A549 (cell line): ENCODE measurements at regions not wholly inside any gene's neighbourhood (a gene's known extent, or its start where the extent isn't known, plus 50 kb on each side); places are given as distances from the start of the nearest gene placed in this dataset.

Experiments used
- ATAC-seq, 2 experiments: fragments of 200-7000 bp in 1 of 2; fragments of >200 bp in 1 of 2; cut with Nextera tagmentation in 1 of 2; cut with Tn5 transposase in 1 of 2; 3 replicates each; pipeline versions ENCODE4 v1.8.0 to v1.9.1; 2018 to 2020; ENCODE audit warnings: mild to moderate bottlenecking in 1 of 2, moderate library complexity in 1 of 2
- CTCF ChIA-PET: fragments of 300-600 bp; sonication (Branson Sonifier 250); formaldehyde crosslinking; extraction: SDS; loops from one replicate; lab custom pipeline; 2021; ENCODE audit warnings: antibody characterized with exemption, inconsistent platforms; lab: Yijun Ruan, JAX
- POLR2A ChIA-PET: fragments of 350-600 bp; formaldehyde crosslinking; extraction: SDS; loops from one replicate; lab custom pipeline; 2021; ENCODE audit warnings: antibody characterized with exemption, inconsistent platforms; lab: Yijun Ruan, JAX
- DNase-seq, 2 experiments: peaks; one replicate each; pipeline versions ENCODE4 v3.0.0 to v3.0.0-alpha.2; 2011 to 2016; ENCODE audit warnings: low read depth in 1 of 2, low spot score in 1 of 2
- FAIRE-seq: peaks from 2 replicates; lab custom pipeline; 2011; peaks lifted over from hg19 to GRCh38; lab: Jason Lieb, UNC
- H3K27ac ChIP-seq, 2 experiments: fragments of >200 bp; sonication (Bioruptor Twin); formaldehyde crosslinking; 3 replicates each; pipeline ENCODE4 v1.5.1; 2016 to 2017
- H3K4me1 ChIP-seq: fragments of >200 bp; sonication (Bioruptor Twin); formaldehyde crosslinking; 3 replicates; pipeline ENCODE4 v1.6.1; 2016
- H3K4me2 ChIP-seq: fragments of >200 bp; sonication (Bioruptor Twin); formaldehyde crosslinking; 3 replicates; pipeline ENCODE4 v1.6.1; 2016
- H3K4me3 ChIP-seq: fragments of >200 bp; sonication (Bioruptor Twin); formaldehyde crosslinking; 3 replicates; pipeline ENCODE4 v1.5.1; 2016
- H3K9me3 ChIP-seq: fragments of >200 bp; sonication (Bioruptor Twin); formaldehyde crosslinking; 3 replicates; pipeline ENCODE4 v1.6.1; 2016
- CBX2 ChIP-seq: fragments of 200-600 bp; sonication (generic); IDR thresholded peaks from 2 replicates; pipeline ENCODE4 v1.6.1; 2016; ENCODE audit warnings: low read depth, mild to moderate bottlenecking, borderline replicate concordance
- EHF ChIP-seq: fragments of 250-450 bp; sonication (Bioruptor Pico); IDR thresholded peaks from 2 replicates; pipeline ENCODE4 v1.5.0; 2020; ENCODE audit warnings: mild to moderate bottlenecking
- EP300 ChIP-seq, 2 experiments: fragments of >200 bp; sonication (Bioruptor Twin); formaldehyde crosslinking; IDR thresholded peaks; 2 replicates in 1 of 2; 3 replicates in 1 of 2; pipeline ENCODE4 v1.6.1; 2016 to 2017
- FOSL2 ChIP-seq, 2 experiments: fragments of 450-650 bp in 1 of 2; fragments of >200 bp in 1 of 2; sonication (Bioruptor Twin) in 1 of 2; formaldehyde crosslinking; IDR thresholded peaks; 2 replicates each; pipeline versions ENCODE4 v1.5.0 to v1.6.1; 2016 to 2020; ENCODE audit warnings: mild to moderate bottlenecking in 1 of 2, moderate library complexity in 1 of 2
- HMGXB4 ChIP-seq: fragments of 250-450 bp; sonication (Bioruptor Pico); IDR thresholded peaks from 2 replicates; pipeline ENCODE4 v1.5.0; 2021; ENCODE audit warnings: mild to moderate bottlenecking, moderate library complexity, borderline replicate concordance
- HOXB13 ChIP-seq: fragments of 250-450 bp; sonication (Bioruptor Pico); IDR thresholded peaks from 2 replicates; pipeline ENCODE4 v1.5.0; 2020; ENCODE audit warnings: low read depth, mild to moderate bottlenecking, moderate library complexity
- HOXB5 ChIP-seq: fragments of 250-450 bp; sonication (Bioruptor Pico); IDR thresholded peaks from 2 replicates; pipeline ENCODE4 v1.5.0; 2020; ENCODE audit warnings: mild to moderate bottlenecking, moderate library complexity
- KDM1A ChIP-seq: fragments of 200-600 bp; sonication (generic); IDR thresholded peaks from 2 replicates; pipeline ENCODE4 v1.6.1; 2016; ENCODE audit warnings: low read depth, mild to moderate bottlenecking
- KDM5A ChIP-seq: fragments of 200-600 bp; sonication (generic); IDR thresholded peaks from 2 replicates; pipeline ENCODE4 v1.6.1; 2016; ENCODE audit warnings: antibody characterized with exemption, mild to moderate bottlenecking
- MYC ChIP-seq: IDR thresholded peaks from 2 replicates; pipeline ENCODE4 v1.6.1; 2012; ENCODE audit warnings: mild to moderate bottlenecking, inconsistent platforms, low read length, improper control_type of control experiment, borderline replicate concordance
- NPAS2 ChIP-seq: fragments of 250-450 bp; sonication (Bioruptor Pico); IDR thresholded peaks from 2 replicates; pipeline ENCODE4 v1.8.0; 2022; ENCODE audit warnings: mild to moderate bottlenecking, moderate library complexity, borderline replicate concordance
- NR3C1 ChIP-seq: fragments of >200 bp; sonication (Bioruptor Twin); formaldehyde crosslinking; IDR thresholded peaks from 3 replicates; pipeline ENCODE4 v1.6.1; 2017
- PBX3 ChIP-seq: IDR thresholded peaks from 2 replicates; pipeline ENCODE4 v1.6.1; 2012
- RARB ChIP-seq: fragments of 250-450 bp; sonication (Bioruptor Pico); IDR thresholded peaks from 2 replicates; pipeline ENCODE4 v1.8.0; 2021; ENCODE audit warnings: mild to moderate bottlenecking, moderate library complexity
- ZC3H11A ChIP-seq: fragments of 450-650 bp; IDR thresholded peaks from 2 replicates; pipeline ENCODE4 v1.6.1; 2014; ENCODE audit warnings: antibody characterized with exemption, mild to moderate bottlenecking
- ZSCAN20 ChIP-seq: fragments of 250-450 bp; sonication (Bioruptor Pico); IDR thresholded peaks from 2 replicates; pipeline ENCODE4 v1.8.0; 2022; ENCODE audit warnings: mild to moderate bottlenecking, moderate library complexity
- WGBS: methylation state at CpG from one replicate; pipeline ENCODE4 v1.1.6; 2017; ENCODE audit errors: missing lambda C conversion rate; 5-methylcytosine and 5-hydroxymethylcytosine counted together
- TF ChIP-seq, protein P1 (sequence below): fragments of 150-350 bp; IDR thresholded peaks from 2 replicates; pipeline ENCODE4 v1.6.1; 2014; ENCODE audit warnings: low read depth, mild to moderate bottlenecking, low read length
- TF ChIP-seq, protein P2 (sequence below): fragments of >200 bp; sonication (Bioruptor Twin); formaldehyde crosslinking; IDR thresholded peaks from 3 replicates; pipeline ENCODE4 v1.5.1; 2016

DNA sequence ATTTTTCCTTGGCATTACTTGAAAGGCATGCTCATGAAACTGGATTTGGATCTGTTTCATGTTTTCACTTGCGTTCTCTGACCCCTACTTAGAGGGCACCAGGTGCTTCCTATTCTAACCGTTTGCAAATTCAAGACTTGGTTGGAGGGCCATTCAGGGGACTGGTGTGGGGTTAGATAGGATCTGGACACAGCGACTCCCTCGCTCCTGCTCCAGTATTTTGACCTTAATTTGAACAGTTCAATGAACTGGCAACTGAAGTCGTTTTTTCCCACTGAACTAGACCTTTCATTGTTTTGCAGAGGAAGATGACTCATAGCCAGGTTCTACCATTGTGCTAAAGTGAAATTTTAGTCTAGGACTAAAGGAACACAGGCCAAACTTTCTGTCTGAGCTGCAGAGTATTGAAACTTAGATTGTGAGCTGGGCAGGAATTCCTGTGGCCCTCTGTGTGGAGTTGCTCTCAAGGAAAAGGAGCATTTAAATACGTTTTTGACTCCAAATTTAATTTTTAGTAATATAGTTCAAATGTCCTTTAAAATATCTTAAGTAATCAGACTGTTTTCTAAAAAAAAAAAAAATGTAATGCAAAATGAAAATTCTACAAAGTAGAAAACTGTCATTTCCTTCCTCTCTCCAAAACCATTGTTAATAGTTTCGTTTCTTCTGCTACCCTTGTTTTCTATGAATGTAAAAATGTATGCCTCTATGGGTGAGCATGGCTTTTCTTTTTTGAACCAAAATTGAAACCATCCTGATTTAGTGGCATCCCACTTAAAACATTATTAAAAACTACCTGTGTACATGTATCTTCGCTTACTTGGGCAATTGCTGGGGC is 64.8 kb downstream of the UTRN start:
- no peak for FAIRE-seq

GRCh38 chr6:144350528-144350880 is 65.4 kb downstream of the UTRN start:
- ChIA-PET CTCF (no interaction called here), POLR2A (no interaction called here)
- no peak for DNase-seq
- H3K4me2 ChIP-seq, result peak overlapping the region; percentile 55; the same call in 2 of the 3 replicates
- H3K9me3 ChIP-seq, result no peaks in the 10 kb centered on the region
- no peak overlapping the region for H3K4me3 ChIP-seq
- H3K27ac ChIP-seq, result peak overlapping the region in 1 of 2 experiments; percentile 58; a peak in 1 of 6 replicates
- H3K4me1 ChIP-seq, result peaks cover 34% of the 10 kb centered on the region
- no peak for FAIRE-seq
- TF ChIP-seq ZC3H11A, result no peak
- TF ChIP-seq NPAS2 (CRISPR knock-in tag), result no peak
- TF ChIP-seq, protein P1, sequence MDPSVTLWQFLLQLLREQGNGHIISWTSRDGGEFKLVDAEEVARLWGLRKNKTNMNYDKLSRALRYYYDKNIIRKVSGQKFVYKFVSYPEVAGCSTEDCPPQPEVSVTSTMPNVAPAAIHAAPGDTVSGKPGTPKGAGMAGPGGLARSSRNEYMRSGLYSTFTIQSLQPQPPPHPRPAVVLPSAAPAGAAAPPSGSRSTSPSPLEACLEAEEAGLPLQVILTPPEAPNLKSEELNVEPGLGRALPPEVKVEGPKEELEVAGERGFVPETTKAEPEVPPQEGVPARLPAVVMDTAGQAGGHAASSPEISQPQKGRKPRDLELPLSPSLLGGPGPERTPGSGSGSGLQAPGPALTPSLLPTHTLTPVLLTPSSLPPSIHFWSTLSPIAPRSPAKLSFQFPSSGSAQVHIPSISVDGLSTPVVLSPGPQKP, result no peak
- TF ChIP-seq NR3C1, result no peak
- no peak for TF ChIP-seq EP300 (IDR thresholded peaks at IDR 0.05)
- TF ChIP-seq KDM1A, result no peak
- WGBS, result 90% methylated on average over 2 of the region's 2 CpGs
- no peak for ATAC-seq

More for the DNA sequence above, 64.8 kb downstream of the UTRN start:
- Histone ChIP-seq H3K4me2 (peak overlapping the region; percentile 55), H3K9me3 (no peaks in the 10 kb centered on the region), H3K27ac (peak overlapping the region; percentile 4 to 58; a peak in 3 of 6 replicates), H3K4me1 (peaks cover 34% of the 10 kb centered on the region), H3K4me3 (no peak overlapping the region)
- ChIA-PET CTCF (no interaction called here), POLR2A (no interaction called here)
- 42% methylated on average over 8 of the region's 8 CpGs for WGBS
- DNase-seq, result no peak
- peak in 1 of 2 experiments; percentile 48; a peak in 2 of 6 replicates for ATAC-seq
- TF ChIP-seq FOSL2 (IDR thresholded peaks at IDR 0.05) (0 out of 2 replicates have a peak, but pooled peaks have one; percentile 20), FOSL2 (CRISPR knock-in tag; IDR thresholded peaks at IDR 0.05) (peak; percentile 61; the same call in 1 of the 2 replicates)
- TF ChIP-seq, protein P2, sequence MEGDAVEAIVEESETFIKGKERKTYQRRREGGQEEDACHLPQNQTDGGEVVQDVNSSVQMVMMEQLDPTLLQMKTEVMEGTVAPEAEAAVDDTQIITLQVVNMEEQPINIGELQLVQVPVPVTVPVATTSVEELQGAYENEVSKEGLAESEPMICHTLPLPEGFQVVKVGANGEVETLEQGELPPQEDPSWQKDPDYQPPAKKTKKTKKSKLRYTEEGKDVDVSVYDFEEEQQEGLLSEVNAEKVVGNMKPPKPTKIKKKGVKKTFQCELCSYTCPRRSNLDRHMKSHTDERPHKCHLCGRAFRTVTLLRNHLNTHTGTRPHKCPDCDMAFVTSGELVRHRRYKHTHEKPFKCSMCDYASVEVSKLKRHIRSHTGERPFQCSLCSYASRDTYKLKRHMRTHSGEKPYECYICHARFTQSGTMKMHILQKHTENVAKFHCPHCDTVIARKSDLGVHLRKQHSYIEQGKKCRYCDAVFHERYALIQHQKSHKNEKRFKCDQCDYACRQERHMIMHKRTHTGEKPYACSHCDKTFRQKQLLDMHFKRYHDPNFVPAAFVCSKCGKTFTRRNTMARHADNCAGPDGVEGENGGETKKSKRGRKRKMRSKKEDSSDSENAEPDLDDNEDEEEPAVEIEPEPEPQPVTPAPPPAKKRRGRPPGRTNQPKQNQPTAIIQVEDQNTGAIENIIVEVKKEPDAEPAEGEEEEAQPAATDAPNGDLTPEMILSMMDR, result no peak

GRCh38 chr6:144351379-144352127 is 66.4 kb downstream of the UTRN start:
- ATAC-seq, result no peak
- no peak for FAIRE-seq
- DNase-seq, result no peak
- TF ChIP-seq RARB (CRISPR knock-in tag) (no peak), CBX2 (no peak), NR3C1 (no peak), FOSL2 (IDR thresholded peaks at IDR 0.05) (no peak), FOSL2 (CRISPR knock-in tag; IDR thresholded peaks at IDR 0.05) (no peak), MYC (no peak), KDM5A (no peak), HOXB13 (no peak), EHF (CRISPR knock-in tag) (no peak), PBX3 (no peak), HOXB5 (CRISPR knock-in tag) (no peak), HMGXB4 (CRISPR knock-in tag) (no peak), ZSCAN20 (no peak)
- TF ChIP-seq, protein P2, result no peak

More at GRCh38 chr6:144351379-144352127, 66.4 kb downstream of the UTRN start:
- H3K9me3 ChIP-seq, result no peaks in the 10 kb centered on the region
- peak overlapping the region in 1 of 2 experiments; percentile 47; a peak in 2 of 6 replicates for H3K27ac ChIP-seq
- H3K4me3 ChIP-seq, result no peak overlapping the region
- H3K4me1 ChIP-seq, result peaks cover 30% of the 10 kb centered on the region
- 96% methylated on average over 8 of the region's 8 CpGs for WGBS
- H3K4me2 ChIP-seq, result no peak overlapping the region
- CTCF ChIA-PET, result no interaction called here
- POLR2A ChIA-PET, result no interaction called here
